CD8-positive, alpha-beta memory T cell (primary cell): ENCODE measurements at regions not wholly inside any gene's neighbourhood (a gene's known extent, or its start where the extent isn't known, plus 50 kb on each side); places are given as distances from the start of the nearest gene placed in this dataset.

Source experiments
- CTCF ChIA-PET: fragments of 350-600 bp; sonication (Branson Sonifier 250); formaldehyde crosslinking; loops from one replicate; lab custom pipeline; 2021; ENCODE audit warnings: antibody characterized with exemption; lab: Charles Lee
- POLR2A ChIA-PET: fragments of 350-600 bp; sonication (Branson Sonifier 250); formaldehyde crosslinking; loops from one replicate; lab custom pipeline; 2021; ENCODE audit warnings: antibody characterized with exemption; lab: Charles Lee
- DNase-seq, 5 donors: peaks; one replicate each; pipeline versions ENCODE4 v3.0.0 to v3.0.0-alpha.2; 2020 to 2022; ENCODE audit warnings: mixed read lengths in 1 of 5
- H3K27ac ChIP-seq: one replicate; pipeline ENCODE4 v1.7.0; 2013; ENCODE audit warnings: low read depth, mild to moderate bottlenecking, low read length, moderate library complexity
- H3K27me3 ChIP-seq: 2 replicates; pipeline ENCODE4 v1.7.0; 2013; ENCODE audit warnings: low read length, mild to moderate bottlenecking; ENCODE audit not compliant: insufficient read depth, poor library complexity, severe bottlenecking
- H3K36me3 ChIP-seq: 2 replicates; pipeline ENCODE4 v1.7.0; 2013; ENCODE audit warnings: mild to moderate bottlenecking, low read length, moderate library complexity; ENCODE audit not compliant: insufficient read depth
- H3K4me1 ChIP-seq: 2 replicates; pipeline ENCODE4 v1.7.0; 2013; ENCODE audit warnings: mild to moderate bottlenecking, low read length, moderate library complexity; ENCODE audit not compliant: insufficient read depth
- H3K4me3 ChIP-seq: 2 replicates; pipeline ENCODE4 v1.7.0; 2013; ENCODE audit warnings: mild to moderate bottlenecking, low read length
- H3K9me3 ChIP-seq: 2 replicates; pipeline ENCODE4 v1.7.0; 2013; ENCODE audit warnings: mild to moderate bottlenecking, low read length
- H3K27ac Mint-ChIP-seq, 8 donors: one replicate each; pipeline ENCODE4 v1.8.0; 2020 to 2021; ENCODE audit warnings: mixed read lengths in 8 of 8, mild to moderate bottlenecking in 6 of 8, inconsistent platforms in 3 of 8, moderate library complexity in 3 of 8
- H3K27me3 Mint-ChIP-seq, 2 donors: one replicate each; pipeline ENCODE4 v1.8.0; 2020 to 2021; ENCODE audit warnings: mixed read lengths in 2 of 2, mild to moderate bottlenecking in 1 of 2, moderate library complexity in 1 of 2
- H3K36me3 Mint-ChIP-seq, 3 donors: one replicate each; pipeline ENCODE4 v1.8.0; 2020 to 2021; ENCODE audit warnings: mixed read lengths in 3 of 3, inconsistent platforms in 1 of 3, mild to moderate bottlenecking in 1 of 3
- H3K4me1 Mint-ChIP-seq, 3 donors: one replicate each; pipeline ENCODE4 v1.8.0; 2020 to 2021; ENCODE audit warnings: mixed read lengths in 3 of 3, inconsistent platforms in 1 of 3, mild to moderate bottlenecking in 1 of 3
- H3K4me3 Mint-ChIP-seq, 7 donors: one replicate each; pipeline ENCODE4 v1.8.0; 2020 to 2021; ENCODE audit warnings: mixed read lengths in 7 of 7, mild to moderate bottlenecking in 6 of 7, moderate library complexity in 4 of 7, inconsistent platforms in 2 of 7
- H3K9me3 Mint-ChIP-seq, 5 donors: one replicate each; pipeline ENCODE4 v1.8.0; 2020 to 2022; ENCODE audit warnings: mixed read lengths in 5 of 5, mild to moderate bottlenecking in 3 of 5, moderate library complexity in 2 of 5, inconsistent platforms in 1 of 5

- Histone ChIP-seq H3K4me3 (no peak overlapping the region), H3K4me1 (peaks cover 29% of the 10 kb centered on the region), H3K27ac (no peak overlapping the region), H3K27me3 (no peaks in the 10 kb centered on the region), H3K9me3 (no peaks in the 10 kb centered on the region), H3K36me3 (no peaks in the 10 kb centered on the region)
- Mint-ChIP-seq H3K9me3 (no peaks in the 10 kb centered on the region), H3K27ac (peak overlapping the region in 2 of 8 donors; percentile 11 to 80), H3K27me3 (no peaks in the 10 kb centered on the region), H3K4me3 (peak overlapping the region in 2 of 7 donors; percentile 7 to 10), H3K36me3 (peaks cover 3 to 19% (median 6%) of the 10 kb centered on the region in 3 donors), H3K4me1 (peaks cover 47 to 64% (median 56%) of the 10 kb centered on the region in 3 donors)
- CTCF ChIA-PET, result interaction anchor here (1.3 to 1.9 kb wide), 2 partner anchors 7 to 213 kb away, joined by 3 to 8 read pairs; no protein-coding TSS in a partner anchor
- POLR2A ChIA-PET, result no interaction called here
- DNase-seq, result no peak
These were observed 152.3 kb upstream of the NEDD9 start for GRCh38 chr6:11384531-11385309.

- DNase-seq, result peak; percentile 50 to 85 (median 80)
- Mint-ChIP-seq H3K4me1 (peaks cover 57 to 88% (median 71%) of the 10 kb centered on the region in 3 donors), H3K36me3 (peaks cover 12 to 33% (median 14%) of the 10 kb centered on the region in 3 donors), H3K27me3 (no peaks in the 10 kb centered on the region), H3K27ac (peak overlapping the region; percentile 86 to 97 (median 94)), H3K4me3 (peak overlapping the region; percentile 82 to 95 (median 94)), H3K9me3 (no peaks in the 10 kb centered on the region)
- peaks cover 35% of the 10 kb centered on the region for H3K4me1 ChIP-seq
- ChIA-PET CTCF (interaction anchor here (0.7 to 2.3 kb wide), 8 partner anchors 15 to 210 kb away, joined by 3 to 9 read pairs (median 4); partner anchors contain the start of gene NEDD9), POLR2A (interaction anchor here (1.0 to 2.2 kb wide), 5 partner anchors 15 to 289 kb away, joined by 3 to 8 read pairs (median 6); partner anchors contain the start of gene SMIM13)
- H3K9me3 ChIP-seq, result no peaks in the 10 kb centered on the region
- no peaks in the 10 kb centered on the region for H3K27me3 ChIP-seq
- peak overlapping the region; percentile 83 for H3K27ac ChIP-seq
- H3K36me3 ChIP-seq, result no peaks in the 10 kb centered on the region
- peak overlapping the region; percentile 78 for H3K4me3 ChIP-seq
These were observed 149.5 kb upstream of the NEDD9 start for GRCh38 chr6:11381801-11382513.

- ChIA-PET CTCF (interaction anchor here (0.9 to 2.3 kb wide), 5 partner anchors 14 to 209 kb away, joined by 3 to 9 read pairs (median 5); partner anchors contain the start of gene NEDD9), POLR2A (interaction anchor here (0.9 to 2.2 kb wide), 6 partner anchors 14 to 288 kb away, joined by 3 to 8 read pairs (median 6); partner anchors contain the start of gene SMIM13)
- peak overlapping the region; percentile 83 for H3K27ac ChIP-seq
- Mint-ChIP-seq H3K4me3 (peak overlapping the region; percentile 82 to 95 (median 94)), H3K9me3 (no peaks in the 10 kb centered on the region), H3K27ac (peak overlapping the region; percentile 90 to 97 (median 94)), H3K4me1 (peaks cover 54 to 88% (median 69%) of the 10 kb centered on the region in 3 donors), H3K27me3 (no peaks in the 10 kb centered on the region), H3K36me3 (peaks cover 12 to 38% (median 17%) of the 10 kb centered on the region in 3 donors)
- H3K4me1 ChIP-seq, result peaks cover 43% of the 10 kb centered on the region
- H3K27me3 ChIP-seq, result no peaks in the 10 kb centered on the region
- H3K9me3 ChIP-seq, result no peaks in the 10 kb centered on the region
- no peaks in the 10 kb centered on the region for H3K36me3 ChIP-seq
- H3K4me3 ChIP-seq, result peak overlapping the region; percentile 78
- DNase-seq, result no peak
These were observed 148.7 kb upstream of the NEDD9 start for GRCh38 chr6:11380969-11381744.

GRCh38 chr6:11380549-11380948 is 148.1 kb upstream of the NEDD9 start:
- Histone ChIP-seq H3K9me3 (no peaks in the 10 kb centered on the region), H3K27me3 (no peaks in the 10 kb centered on the region), H3K4me1 (peaks cover 43% of the 10 kb centered on the region), H3K4me3 (no peak overlapping the region), H3K27ac (no peak overlapping the region), H3K36me3 (no peaks in the 10 kb centered on the region)
- no peak for DNase-seq
- H3K4me3 Mint-ChIP-seq, result peak overlapping the region; percentile 80 to 95 (median 94)
- peaks cover 55 to 88% (median 70%) of the 10 kb centered on the region in 3 donors for H3K4me1 Mint-ChIP-seq
- no peaks in the 10 kb centered on the region for H3K9me3 Mint-ChIP-seq
- no peaks in the 10 kb centered on the region for H3K27me3 Mint-ChIP-seq
- peak overlapping the region; percentile 26 to 97 (median 92) for H3K27ac Mint-ChIP-seq
- CTCF ChIA-PET, result interaction anchor here (1.4 to 2.3 kb wide), 2 partner anchors 13 to 208 kb away, joined by 5 to 7 read pairs; no protein-coding TSS in a partner anchor
- peaks cover 12 to 41% (median 18%) of the 10 kb centered on the region in 3 donors for H3K36me3 Mint-ChIP-seq
- POLR2A ChIA-PET, result interaction anchor here (0.9 to 1.0 kb wide), 2 partner anchors 14 to 157 kb away, joined by 3 to 5 read pairs; no protein-coding TSS in a partner anchor

GRCh38 chr6:11379805-11380204 is 147.3 kb upstream of the NEDD9 start:
- CTCF ChIA-PET, result interaction anchor here (1.0 to 2.3 kb wide), 2 partner anchors 37 to 208 kb away, joined by 3 to 7 read pairs; no protein-coding TSS in a partner anchor
- no peaks in the 10 kb centered on the region for H3K27me3 Mint-ChIP-seq
- H3K36me3 Mint-ChIP-seq, result peaks cover 20 to 49% (median 24%) of the 10 kb centered on the region in 3 donors
- H3K4me1 Mint-ChIP-seq, result peaks cover 58 to 92% (median 72%) of the 10 kb centered on the region in 3 donors
- DNase-seq, result no peak
- no peaks in the 10 kb centered on the region for H3K9me3 ChIP-seq
- peak overlapping the region in 7 of 8 donors; percentile 45 to 91 (median 76) for H3K27ac Mint-ChIP-seq
- H3K36me3 ChIP-seq, result no peaks in the 10 kb centered on the region
- H3K4me1 ChIP-seq, result peaks cover 46% of the 10 kb centered on the region
- no peak overlapping the region for H3K27ac ChIP-seq
- POLR2A ChIA-PET, result interaction anchor here (0.9 kb wide), 2 partner anchors 13 to 164 kb away, joined by 3 to 5 read pairs; no protein-coding TSS in a partner anchor
- no peak overlapping the region for H3K4me3 ChIP-seq
- peak overlapping the region; percentile 80 to 95 (median 94) for H3K4me3 Mint-ChIP-seq
- no peaks in the 10 kb centered on the region for H3K9me3 Mint-ChIP-seq
- no peaks in the 10 kb centered on the region for H3K27me3 ChIP-seq

GRCh38 chr6:11378639-11379038 is 146.2 kb upstream of the NEDD9 start:
- no peak overlapping the region for H3K27ac ChIP-seq
- Mint-ChIP-seq H3K4me1 (peaks cover 69 to 95% (median 83%) of the 10 kb centered on the region in 3 donors), H3K27ac (no peak overlapping the region), H3K4me3 (no peak overlapping the region), H3K36me3 (peaks cover 20 to 56% (median 24%) of the 10 kb centered on the region in 3 donors), H3K27me3 (no peaks in the 10 kb centered on the region), H3K9me3 (no peaks in the 10 kb centered on the region)
- ChIA-PET CTCF (interaction anchor here (0.5 to 1.0 kb wide), 4 partner anchors 16 to 38 kb away, joined by 3 read pairs; no protein-coding TSS in a partner anchor), POLR2A (interaction anchor here (1.1 kb wide), 1 partner anchor 15 kb away, joined by 4 read pairs; no protein-coding TSS in a partner anchor)
- DNase-seq, result no peak
- H3K4me1 ChIP-seq, result peaks cover 53% of the 10 kb centered on the region
- no peaks in the 10 kb centered on the region for H3K36me3 ChIP-seq
- H3K27me3 ChIP-seq, result no peaks in the 10 kb centered on the region
- no peak overlapping the region for H3K4me3 ChIP-seq
- H3K9me3 ChIP-seq, result no peaks in the 10 kb centered on the region
